ENCODE measurements at regions not wholly inside any gene's neighbourhood (a gene's known extent, or its start where the extent isn't known, plus 50 kb on each side); places are given as distances from the start of the nearest gene placed in this dataset.

DNA sequence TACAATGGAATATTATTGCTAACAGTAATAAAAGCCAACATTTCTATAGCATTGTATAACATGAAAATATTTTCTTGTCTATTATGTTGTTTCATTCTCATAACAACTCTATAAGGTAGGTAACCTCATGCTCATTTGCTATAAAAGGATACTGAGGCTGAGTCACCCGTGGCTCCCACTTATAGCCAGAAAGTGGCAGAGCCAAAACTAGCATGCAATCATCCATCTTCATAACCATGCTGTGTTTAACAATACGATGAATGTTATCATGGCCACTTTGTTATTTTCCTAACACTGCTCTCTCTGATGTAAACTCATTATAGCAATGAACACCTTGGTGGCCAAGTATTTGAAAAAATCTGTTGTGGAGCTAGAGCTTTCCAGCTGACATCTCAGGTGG lies 80.8 kb upstream of the JUN start:
- no peak for DNase-seq

DNA sequence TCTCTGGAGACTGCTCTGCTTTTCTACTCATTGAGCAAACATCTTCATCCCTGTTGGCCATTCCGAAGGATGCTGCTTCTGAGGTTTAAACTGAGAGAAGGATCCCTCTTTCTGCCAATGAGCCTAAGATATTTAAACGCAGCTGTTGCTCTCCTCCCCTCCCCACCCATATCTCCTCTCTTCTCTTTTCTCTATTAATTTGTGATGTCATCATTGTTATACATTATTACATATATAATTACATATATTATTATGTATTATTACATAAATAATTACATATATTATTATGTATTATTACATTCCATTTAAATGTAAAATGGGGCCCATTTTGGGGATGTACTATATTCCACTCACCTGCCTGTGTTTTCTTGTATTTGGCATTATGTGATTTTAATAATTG lies 82.7 kb upstream of the JUN start:
- DNase-seq: no peak

DNA sequence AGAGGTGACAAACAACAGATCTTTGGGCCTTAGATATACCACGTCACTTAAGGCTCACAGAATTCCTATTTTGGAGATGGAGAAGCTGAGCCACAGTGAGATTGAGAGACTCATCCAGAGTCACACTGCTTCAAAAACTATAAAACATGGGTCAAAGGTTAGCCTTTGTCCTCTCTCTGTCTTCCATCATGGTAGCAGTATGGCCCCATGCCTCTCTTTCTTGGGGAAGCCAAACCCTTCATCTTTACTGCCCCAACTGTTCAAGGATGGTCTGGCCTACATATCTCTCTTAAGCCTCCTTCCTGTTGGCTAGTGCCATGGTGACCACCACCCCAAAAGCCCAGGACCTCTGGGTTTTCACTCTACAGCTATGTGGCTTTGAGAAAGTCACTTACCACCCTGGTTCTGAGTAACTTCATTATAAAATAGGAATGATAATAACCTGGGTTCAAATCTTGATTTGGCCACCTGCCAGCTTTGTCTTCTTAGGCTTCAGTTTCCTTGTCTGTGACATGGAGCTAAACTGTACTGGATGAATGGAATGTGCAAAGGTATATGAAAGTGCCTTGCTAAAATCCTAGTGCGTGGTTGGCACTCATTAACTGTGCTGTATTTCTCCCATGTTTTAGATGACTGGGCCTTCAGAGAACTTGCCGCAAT lies 85.9 kb upstream of the JUN start:
- no peak for DNase-seq

DNA sequence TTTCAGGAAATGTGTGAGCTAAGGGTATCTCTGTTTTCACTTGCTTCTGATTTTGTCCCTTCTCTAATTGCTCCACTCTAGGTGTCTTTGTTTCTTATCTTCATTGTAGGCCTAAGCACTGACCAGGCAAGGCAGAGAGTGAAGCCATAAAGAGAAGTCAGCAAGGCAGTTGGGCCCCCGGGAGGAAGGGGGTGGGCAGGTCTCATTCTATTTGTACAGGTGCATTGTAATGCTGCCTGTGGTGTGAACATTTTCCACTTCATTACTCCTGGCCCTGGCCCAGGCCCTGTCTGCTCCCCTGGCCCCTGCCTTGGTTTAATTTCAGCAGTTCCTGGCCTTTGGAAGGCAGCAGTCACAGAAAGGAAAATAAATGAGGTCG lies 86.4 kb upstream of the JUN start:
- no peak for DNase-seq

DNA sequence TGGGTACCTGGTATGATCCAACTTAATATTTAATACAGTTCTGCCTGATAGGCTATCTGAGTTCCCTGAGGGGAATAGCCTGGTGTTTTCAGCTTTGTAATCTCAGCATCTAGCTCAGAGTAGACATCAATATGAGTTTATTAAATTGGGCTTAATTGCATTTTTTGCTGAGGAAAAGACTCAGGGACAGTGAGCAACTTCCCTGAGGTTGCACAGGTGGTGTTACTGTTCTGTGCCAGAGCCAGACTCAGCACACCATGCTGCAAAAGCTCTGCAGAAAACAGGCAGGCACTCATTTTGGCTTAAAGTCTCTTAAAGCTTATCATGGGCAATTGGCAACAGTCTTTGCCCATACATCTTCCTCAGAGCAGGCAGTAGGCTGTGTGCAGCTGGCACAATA lies 90.5 kb upstream of the JUN start:
- no peak for DNase-seq

DNA sequence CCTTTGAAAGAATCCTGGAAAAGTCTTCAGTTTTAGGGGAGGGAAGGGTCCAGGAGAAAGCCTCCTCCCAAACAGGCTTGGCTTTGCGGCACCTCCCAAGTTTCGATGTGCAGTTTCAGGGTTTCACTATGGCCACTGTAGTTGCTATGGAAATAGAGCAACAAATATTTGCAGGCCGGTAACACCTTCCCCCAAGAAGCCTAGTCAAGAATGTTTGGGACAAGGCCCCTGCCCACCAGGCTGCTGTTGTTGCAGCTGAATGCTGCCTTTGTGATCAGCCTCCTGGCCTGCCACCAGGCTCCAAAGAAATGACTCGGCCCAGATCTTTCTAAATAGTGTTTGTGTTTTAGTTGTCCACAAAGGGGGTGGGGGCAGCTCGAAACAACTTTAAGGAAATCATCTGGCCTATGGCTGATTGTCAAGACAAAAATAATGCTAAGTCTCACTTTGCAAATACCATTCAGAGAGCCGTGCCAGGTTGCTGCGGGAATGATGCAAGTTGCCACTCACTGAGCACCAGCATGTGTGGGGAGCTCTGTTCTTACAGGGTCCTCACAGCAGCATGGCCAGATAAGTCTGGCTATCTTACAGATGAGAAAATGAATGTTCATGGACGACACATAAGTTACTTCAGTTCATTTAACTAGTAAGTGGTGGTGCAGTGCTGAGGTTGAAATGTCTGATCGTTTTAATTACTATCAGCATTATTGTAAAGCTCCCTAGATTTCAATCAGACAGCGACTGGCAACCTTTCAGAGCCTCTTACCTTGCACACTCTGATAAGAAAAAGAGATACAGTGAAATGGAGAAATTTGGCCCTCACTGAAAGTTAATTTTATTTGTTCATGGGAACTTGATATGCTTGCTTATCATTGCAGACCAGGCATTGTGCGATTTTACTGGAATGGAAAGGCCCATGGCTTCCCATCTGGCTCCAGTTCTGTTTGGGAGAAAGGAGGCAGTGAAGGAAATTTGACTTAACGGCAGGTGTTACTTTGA lies 91.2 kb upstream of the JUN start:
- DNase-seq: no peak

DNA sequence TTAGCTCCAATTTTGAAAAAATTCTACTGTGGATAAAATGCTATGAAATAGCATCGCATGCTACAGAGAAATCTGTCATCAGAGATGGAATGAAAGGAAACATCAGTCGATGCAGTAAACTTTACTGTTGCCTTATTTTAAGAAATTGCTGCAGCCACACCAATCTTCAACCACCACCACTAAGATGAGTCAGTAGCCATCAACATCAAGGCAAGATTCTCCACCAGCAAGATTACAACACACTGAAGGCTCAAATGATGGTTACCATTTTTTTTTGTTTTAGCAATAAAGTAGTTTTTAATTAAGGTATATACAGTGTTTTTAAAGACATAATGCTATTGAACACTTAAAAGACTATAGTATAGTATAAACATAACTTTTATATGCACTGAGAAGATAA lies 95.6 kb upstream of the JUN start:
- DNase-seq: no peak

DNA sequence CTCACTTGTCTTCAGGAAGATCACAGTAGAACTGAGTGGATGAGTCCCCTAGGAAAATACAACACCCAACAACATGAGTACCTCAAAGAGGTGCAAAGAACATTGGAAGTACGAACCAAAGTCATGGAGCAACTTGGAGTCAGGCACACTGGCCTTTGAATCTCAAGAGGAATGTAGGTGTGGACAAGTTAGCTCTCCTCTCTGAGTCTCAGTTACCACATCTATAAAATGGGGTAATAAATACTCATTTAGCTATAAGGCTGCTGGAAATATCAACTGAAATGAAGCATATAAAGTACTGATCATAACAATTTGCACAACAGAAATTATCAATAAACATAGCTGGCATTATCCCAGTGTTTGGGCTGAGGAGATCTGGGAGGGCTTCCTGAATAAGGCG lies 96.7 kb upstream of the JUN start:
- no peak for DNase-seq

DNA sequence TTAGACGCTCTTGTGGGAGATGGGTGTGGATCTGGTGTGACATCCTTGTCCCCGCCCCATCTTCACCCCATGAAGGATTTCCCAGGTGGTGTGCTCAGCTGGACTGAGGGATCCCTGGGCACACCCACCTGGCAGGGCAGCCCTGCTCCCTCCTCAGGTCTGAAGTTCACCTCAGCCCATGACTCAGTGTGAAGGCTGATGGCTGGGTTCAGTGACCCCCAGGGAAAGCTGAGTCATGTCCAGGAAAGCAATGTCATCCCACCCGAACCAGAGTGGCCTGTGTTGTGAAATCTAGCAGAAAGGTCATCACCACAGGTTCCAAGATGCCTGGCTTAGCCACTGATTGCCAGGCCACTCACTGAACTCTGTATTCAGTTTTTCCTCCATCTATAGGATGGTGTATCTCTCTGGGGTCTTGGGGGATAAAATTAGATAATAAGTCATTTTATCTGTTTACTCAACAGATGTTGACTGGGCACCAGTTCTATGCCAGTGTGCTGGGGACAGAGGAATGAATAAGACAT lies 97.7 kb upstream of the JUN start:
- no peak for DNase-seq

DNA sequence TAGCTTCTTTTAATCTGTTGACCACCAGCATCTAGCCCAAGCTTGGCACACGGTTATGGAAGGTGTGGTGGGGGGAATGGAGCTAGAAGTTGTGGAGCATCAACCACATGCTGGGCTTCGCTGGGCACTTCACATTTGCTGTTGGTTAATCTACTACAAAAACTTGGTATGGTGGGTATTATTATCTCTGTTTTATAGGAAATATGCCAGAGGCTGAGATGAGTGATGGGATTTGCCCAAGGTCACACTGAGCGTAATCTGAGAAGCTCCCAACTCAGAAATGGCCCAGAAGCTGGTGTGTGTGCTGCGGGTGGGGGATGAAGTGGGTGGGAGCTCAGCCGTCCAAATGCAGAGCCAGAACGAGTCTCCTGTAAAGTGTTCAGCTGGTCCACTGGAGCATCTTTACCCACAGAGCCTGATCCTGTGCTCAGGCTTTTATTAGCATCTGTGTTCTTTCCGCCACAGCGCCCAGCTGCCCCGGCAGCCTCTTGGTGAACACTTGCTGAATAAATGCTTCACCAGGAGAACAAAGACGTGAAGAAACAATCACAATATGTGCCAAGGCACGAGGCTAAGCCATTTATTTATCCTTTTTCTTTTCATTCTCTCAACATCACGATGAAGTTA lies 98.6 kb upstream of the JUN start:
- DNase-seq: no peak

DNA sequence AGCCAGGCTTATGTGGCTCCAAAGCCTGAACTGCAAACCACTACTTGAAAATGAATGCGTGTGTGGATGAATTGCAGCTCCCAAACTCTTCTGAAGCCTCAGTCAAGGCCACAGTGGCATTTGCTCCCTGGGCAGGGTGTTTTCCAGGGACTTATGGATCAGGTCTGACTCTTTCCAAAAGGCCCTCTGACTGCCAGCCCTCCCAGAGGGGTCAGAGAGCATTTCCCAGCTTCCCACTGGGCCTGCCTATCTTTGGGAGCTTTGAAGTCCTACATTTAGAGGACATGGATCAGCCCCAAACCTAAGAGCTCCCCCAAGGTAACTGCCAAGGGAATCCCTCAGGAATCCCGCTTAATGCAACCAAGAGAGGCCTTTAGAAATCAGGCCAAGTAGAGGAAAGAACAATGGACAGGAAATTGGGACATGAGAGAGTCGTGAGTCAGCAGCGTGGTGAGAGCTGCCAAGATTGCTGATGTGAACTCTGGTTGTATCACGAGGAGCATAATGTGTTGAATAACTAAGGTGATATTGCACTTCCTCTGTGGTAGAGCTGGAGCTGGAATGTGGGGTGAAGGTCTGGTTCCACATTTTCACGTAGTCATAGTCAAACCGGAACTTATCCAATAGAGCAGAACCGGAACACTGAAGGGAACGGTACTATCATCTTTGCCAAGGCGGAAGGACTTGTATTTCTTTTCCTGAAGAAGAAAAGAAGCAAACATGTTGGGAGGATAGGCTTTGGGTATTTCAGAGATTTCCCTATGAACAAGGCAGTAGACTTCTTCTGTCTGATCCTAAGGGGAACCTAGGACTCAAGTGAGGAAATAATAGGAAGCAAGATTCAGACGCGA lies 99.4 kb upstream of the JUN start:
- peak; percentile 72 for DNase-seq

DNA sequence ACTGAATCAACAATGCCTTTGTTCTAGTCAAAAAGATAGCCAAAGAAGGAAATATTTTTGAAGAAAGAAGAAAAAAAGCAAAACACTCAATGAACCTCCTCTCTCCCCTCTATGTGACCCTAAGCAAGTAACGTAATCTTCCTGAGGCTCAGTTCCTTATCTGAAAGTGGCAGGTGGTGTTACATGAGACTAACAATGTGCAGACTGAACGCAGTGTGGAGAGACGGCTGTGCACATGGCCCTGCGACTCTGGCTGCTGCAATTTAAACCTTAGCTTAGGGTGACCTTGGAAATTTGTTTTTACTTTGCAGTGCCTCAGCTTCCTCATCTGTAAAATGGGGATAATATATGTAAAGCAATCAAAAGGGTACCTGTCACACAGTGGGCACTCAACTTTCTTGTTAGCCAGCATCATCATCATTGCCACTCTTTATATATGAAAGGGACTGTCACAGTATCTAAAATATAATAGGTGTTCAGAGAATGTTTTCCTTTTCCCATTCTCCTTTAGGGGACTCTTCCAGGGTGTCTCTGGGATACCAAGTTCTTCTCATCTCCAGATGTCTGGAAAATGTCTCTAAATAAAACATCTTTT lies 100.1 kb upstream of the JUN start:
- peak; percentile 92 for DNase-seq

DNA sequence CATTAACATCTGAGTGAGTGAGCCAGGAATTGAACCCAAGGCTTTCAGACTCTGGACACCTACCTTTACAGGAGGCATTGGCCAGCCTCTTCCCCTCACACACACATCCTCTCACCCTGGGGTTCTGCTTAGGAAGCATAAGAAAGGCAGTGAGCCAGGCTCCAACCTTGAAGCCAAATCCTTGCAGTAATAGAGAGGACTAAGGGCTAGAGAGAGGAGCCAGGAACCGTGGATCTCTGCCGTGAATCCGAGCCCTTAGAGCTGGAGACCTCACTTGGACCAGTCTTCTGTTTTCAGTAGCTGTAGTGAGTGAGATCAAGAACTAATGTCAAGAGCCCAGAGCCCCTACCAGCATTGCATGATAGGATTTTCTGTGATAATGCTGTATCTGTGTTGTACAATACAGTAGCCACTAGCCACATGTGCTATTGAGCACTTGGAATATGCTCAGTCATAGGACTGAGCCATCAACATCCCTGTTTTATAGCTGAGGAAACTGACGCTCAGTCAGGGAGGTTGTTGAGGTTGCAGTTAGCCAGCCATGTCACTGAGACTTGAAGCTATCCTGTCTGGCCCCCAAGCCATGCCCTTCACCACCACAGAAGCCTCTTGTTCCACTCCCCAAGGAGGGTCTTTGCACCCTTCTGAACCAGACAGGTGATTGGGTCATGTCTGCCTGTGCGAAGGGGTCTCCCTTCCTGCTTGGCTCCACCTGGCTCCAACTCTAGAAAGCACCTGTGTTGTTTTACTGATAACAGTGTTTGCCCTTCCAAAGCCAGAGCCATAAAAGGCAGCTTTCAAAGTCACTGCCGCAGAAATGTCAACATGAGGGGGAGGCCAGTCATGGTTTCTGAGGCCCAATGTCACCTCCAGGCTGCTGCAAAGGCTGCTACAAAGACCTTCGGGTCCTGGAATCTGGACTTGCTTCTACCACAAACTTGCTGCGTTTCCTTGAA lies 101.1 kb upstream of the JUN start:
- peak; percentile 39 for DNase-seq

DNA sequence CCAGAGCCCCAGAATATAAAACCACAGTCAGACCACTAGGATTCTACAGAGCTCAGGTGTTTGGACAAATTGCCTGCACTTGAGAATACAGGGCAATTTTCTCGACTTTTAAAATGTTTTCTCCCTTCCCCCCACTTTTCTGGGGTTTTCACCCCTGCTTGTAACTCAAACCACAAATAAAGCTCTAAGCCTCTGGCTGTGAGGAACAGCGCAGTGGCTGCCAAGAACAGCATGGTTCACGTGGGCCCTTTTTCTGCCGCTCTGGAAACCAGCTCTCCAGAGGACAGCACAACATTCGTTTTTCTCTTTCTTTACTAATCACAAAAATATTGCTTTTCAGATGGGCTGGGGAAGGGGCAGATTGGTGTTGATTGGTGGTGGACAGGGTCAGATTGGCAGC lies 102.2 kb upstream of the JUN start:
- no peak for DNase-seq

DNA sequence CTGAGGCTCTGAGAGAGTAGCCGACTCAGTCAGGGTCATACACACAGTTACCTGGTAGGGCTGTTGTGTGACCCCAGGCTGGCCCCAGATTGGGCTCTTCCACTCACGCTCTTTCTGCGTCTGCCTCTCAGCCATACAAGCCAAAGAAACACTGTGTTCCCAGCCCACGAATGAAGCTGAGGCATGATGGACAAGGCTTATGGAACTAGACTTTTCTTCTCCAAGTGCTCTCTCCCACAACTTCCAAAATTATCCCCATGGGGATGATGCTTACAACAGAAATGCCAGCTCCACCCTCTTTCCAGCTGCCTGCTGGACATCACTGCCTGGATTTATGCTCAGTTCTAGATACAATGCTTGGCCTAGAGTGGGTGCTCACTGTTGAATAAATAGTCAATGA lies 102.8 kb upstream of the JUN start:
- DNase-seq: no peak

DNA sequence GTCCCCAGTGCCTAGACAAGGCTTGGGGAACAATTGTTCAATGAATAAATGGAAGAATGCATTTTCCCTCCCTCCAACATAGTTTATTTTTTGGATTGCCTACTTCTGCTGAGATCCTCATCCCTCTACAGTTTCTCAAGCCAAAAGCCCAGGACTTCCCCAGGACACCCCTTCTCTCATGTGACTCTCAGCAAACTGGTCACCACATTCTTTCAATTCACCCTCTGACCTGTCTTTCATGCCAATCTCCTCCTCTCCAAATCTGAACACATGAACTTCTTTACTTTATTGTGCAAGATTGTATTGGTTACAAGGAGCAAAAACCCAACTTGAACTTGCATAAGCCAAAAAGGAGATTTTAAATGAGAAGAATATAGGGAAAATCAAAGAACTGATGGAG lies 103.2 kb upstream of the JUN start:
- no peak for DNase-seq

DNA sequence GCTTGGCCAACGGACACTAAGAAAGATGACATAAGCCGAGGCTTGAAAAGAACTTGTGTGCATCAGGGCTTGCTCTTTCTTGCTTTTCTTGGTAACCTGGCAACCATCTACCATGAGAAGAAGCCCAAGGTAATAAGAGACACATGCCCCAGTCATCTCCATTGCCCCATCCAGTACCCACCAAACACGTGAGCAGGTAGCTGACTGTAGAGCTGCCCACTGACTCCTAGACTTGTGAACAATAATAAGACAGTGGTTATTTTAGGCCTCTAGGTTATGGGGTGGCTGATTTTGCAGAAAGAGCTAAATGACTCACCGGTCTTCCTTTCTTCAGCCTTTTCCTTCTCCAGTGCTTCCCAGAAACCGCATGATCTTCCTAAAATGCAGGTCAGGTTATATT lies 105.0 kb upstream of the JUN start:
- no peak for DNase-seq

DNA sequence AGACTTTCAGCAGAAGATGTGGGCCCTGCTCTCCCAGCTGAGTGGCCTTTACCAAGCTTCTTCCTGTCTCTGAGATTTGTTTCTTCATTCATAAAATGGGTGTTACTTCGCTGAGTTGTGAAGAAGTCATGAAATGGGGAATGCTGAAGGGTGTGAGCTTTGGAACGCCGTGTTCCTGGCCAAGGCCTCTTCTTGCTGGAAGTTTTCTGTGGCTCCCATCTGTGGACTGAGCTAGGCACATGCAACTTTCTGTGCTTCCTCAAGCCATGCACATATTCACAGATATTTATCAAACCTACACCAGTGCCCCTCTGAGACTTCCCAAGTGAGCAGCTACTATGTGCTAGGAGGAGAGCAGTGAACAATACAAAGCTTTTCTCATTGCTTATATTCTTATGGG lies 106.3 kb upstream of the JUN start:
- DNase-seq: no peak

DNA sequence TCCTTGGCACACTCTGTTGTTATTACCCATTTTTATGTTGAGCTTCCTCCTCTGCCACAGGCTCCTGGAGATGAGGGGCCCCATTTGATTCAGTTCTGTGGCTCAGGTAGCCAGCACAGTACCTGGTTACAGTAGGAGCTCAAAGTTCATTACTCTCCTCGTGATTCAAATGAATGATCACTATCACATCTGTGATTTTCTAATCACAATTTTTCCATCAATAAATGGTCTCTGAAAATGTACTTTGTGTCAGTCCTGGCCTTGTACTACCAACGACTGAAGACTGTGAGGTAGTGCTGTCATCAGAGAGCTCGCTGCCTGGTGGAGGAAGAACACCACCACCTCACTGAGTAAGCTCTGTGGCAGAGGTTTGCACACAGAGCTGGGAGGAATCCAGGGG lies 106.8 kb upstream of the JUN start:
- no peak for DNase-seq

DNA sequence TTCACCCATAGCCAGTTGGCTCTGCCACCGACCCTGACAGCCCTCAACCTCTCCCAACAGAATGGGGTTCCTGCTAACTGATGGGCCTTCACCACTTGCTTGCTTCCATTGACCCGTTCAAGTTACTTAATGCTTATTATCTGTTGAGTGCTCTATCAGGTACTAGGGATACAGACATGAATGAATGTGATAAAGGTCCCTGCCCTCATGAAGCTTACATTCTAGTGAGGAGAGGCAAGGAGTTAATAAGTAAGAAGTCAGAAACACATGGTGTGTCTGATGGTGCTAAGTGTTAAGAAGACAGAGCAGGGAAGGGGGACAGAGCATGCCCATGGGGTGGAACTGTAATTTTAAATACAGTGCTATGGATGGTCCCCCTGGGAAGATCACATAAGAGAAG lies 107.5 kb upstream of the JUN start:
- no peak for DNase-seq

DNA sequence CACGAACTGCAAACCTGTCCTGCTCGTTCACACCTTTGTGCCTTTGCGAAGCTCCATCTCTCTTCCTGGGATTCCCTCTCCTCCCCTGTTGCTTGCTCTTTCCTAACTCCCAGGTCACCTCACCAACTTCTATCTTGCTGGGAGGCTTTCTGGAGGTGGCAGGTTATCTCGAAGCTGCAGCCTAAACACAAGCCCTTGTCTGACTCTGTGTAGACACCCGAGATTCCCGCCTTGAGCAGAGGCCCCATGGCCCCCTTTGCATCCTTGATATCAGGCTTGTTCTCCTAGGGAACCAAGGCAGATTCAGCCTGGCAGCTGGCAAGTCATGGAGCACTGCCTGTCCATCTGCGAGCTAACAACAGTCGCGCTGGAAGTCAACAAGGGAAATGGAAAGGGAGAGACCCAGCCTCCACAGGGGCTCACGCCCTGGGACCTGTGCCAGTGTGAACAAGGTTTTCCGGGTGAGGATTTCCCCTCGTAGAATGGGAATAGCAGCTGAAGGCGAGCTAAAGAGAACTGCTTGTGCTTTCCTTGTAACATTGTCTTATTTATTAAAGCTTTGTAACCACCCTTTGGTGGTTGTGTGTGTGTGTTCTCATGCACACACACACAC lies 109.5 kb upstream of the JUN start:
- no peak for DNase-seq

Data from hematopoietic multipotent progenitor cell treated with erythropoietin and hydrocortisone succinate and interleukin-3 and kit ligand, for 6 days (in vitro differentiated cells).